GM19372 (cell line): ENCODE measurements at regions not wholly inside any gene's neighbourhood (a gene's known extent, or its start where the extent isn't known, plus 50 kb on each side); places are given as distances from the start of the nearest gene placed in this dataset.
"Not testable (repeated sequence)": the region's sequence is repeated elsewhere in the genome, so short reads cannot be mapped to it uniquely, and the experiment has no call there.

Source experiments
- ATAC-seq: cut with Tn5 transposase; IDR thresholded peaks from one replicate; pipeline ENCODE4 v1.9.1; 2021; ENCODE audit warnings: mild to moderate bottlenecking, low read depth, moderate library complexity; ENCODE audit not compliant: unreplicated experiment

DNA sequence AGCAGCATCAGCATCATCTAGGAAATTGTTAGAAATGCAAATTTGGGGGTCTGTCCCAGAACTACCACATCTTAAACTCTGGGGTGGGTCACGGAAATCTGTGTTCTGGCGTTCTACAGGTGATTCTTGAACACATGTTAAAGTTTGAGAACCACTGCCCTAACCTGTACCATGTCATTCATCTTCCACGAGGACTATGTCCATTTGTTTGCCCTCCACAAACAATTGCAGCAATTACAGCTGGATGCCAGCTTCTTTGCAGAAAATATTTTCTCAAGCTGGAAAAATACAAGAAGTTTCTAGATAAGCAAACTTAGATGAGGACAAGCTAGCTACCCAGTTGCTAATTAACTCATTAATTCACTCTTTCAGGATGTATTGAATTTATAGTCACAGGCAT is 54.1 kb downstream of the MAFB start:
- ATAC-seq, result no peak

DNA sequence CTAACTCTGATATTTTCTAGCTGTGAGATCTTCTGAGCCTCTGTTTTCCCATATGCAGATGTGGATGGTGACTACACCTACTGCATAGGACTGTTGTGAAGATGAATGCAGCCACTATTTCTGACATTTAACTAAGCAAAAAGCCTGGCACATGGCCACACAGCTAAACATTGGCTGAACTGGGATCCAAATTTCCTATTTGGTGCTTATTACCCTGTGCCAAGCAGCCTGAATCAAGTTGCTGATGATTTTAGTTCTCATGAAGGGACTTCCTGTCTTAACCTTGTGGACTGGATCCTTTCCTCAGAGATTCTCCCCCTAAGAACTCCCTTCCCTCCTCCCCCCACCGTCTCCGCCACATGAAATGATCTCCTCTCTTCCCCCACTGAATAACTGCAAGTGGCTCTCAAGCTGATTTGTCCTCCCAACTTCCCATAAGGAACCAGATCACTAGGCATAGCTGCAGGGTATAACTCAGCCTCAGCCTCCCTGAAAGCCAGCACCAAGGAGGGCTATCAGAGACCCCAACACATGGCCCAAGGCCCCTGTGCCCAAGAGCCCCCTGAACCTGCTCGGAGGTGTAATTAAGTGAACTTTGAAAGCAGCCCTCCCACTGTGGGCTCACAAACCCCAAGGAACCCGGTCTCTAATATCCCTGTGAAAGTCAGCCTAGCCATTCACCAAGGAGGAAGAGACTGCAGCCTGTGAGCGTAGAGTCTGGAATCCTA is 55.7 kb downstream of the MAFB start:
- no peak for ATAC-seq

GRCh38 chr20:40632346-40632976 is 56.6 kb downstream of the MAFB start:
- ATAC-seq, result no peak

- no peak for ATAC-seq
These were observed 57.9 kb downstream of the MAFB start for GRCh38 chr20:40631119-40631631.

DNA sequence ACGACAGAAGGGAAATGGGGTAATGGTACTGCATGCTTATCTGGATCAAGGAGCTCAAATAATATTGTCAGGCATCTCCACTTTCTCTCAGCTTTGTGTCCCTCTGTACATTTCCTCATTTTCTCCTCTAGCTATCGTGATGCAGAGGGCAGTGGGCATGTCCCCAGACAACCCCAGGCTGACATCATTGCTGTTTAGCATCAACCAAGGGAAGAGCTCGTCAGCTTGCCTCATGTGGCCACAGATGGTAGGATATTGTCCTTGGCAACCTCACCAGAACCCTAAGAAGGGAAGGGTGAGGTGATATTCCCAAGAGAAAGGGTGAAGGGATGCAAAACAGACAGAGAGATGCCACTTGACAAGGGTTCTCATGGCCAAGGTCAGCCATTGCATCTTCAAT is 58.3 kb downstream of the MAFB start:
- ATAC-seq, result no peak

- no peak for ATAC-seq
These were observed 58.9 kb downstream of the MAFB start for GRCh38 chr20:40630099-40630498.

DNA sequence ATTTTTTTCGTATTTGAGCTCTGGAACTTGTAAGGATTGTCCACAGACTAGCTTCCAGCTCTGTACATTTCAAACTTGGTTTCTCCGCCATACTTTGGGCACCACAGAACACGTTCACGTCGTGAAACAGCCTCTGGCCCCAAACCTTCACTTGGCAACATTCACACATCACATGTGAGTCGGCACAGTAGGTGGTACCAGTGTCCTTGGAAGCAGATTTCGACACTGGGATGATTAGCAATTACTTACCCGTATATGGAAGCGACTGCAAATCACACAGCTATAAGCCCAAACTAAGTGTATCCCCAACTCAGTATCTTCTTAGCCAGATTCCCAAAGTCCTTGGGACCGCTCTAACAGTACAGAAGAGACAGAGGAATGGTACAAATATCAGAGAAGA is 60.2 kb downstream of the MAFB start:
- ATAC-seq, result no peak

- not testable (repeated sequence) for ATAC-seq
These were observed 70.0 kb downstream of the MAFB start for GRCh38 chr20:40619053-40619452.

GRCh38 chr20:40617594-40617993 is 71.4 kb downstream of the MAFB start:
- ATAC-seq, result no peak

- ATAC-seq, result no peak
These were observed 76.2 kb downstream of the MAFB start for GRCh38 chr20:40612837-40613236.

GRCh38 chr20:40612247-40612646 is 76.8 kb downstream of the MAFB start:
- ATAC-seq, result no peak

DNA sequence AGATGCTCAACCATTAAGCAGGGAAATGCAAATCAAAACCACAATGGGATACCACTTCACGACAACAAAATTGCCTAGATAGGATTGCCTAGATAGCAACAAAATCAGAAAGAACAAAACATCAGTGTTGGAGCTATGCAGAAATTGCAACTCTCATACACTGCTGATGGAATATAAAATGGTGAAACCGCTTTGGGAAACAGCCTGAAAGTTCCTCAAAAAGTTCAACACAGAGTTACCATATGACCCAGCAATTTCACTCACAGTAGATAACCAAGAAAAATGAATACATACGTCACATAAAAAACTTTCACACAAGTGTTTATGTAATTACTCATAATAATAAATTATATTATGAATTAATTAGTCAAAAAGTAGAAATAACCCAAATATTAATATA is 78.3 kb downstream of the MAFB start:
- no peak for ATAC-seq

DNA sequence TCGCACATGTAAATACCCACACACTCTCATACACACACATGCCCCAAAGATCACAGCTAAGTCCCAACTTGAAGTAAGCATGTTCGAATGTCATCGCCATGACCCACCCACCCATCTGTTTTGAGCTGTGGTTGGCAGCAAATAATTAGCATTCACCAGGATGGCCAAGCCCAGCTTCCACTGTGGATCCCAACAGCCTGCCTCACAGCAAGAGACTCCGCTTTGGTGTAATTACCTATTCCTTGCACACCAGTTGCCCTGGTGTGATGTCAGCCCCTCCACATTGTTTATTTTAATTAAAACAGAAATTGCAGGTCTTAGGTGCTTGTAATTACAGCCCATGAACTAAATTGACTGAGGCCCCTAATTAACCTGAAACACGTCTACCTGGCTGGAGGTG is 81.1 kb downstream of the MAFB start:
- ATAC-seq, result no peak

- no peak for ATAC-seq
These were observed 82.4 kb downstream of the MAFB start for GRCh38 chr20:40606660-40607059.

- no peak for ATAC-seq
These were observed 82.8 kb downstream of the MAFB start for GRCh38 chr20:40606237-40606636.

- ATAC-seq, result no peak
These were observed 84.6 kb downstream of the MAFB start for GRCh38 chr20:40604416-40604815.

- no peak for ATAC-seq
These were observed 85.9 kb downstream of the MAFB start for GRCh38 chr20:40603057-40603651.

- ATAC-seq, result no peak
These were observed 86.7 kb downstream of the MAFB start for GRCh38 chr20:40602381-40602780.

DNA sequence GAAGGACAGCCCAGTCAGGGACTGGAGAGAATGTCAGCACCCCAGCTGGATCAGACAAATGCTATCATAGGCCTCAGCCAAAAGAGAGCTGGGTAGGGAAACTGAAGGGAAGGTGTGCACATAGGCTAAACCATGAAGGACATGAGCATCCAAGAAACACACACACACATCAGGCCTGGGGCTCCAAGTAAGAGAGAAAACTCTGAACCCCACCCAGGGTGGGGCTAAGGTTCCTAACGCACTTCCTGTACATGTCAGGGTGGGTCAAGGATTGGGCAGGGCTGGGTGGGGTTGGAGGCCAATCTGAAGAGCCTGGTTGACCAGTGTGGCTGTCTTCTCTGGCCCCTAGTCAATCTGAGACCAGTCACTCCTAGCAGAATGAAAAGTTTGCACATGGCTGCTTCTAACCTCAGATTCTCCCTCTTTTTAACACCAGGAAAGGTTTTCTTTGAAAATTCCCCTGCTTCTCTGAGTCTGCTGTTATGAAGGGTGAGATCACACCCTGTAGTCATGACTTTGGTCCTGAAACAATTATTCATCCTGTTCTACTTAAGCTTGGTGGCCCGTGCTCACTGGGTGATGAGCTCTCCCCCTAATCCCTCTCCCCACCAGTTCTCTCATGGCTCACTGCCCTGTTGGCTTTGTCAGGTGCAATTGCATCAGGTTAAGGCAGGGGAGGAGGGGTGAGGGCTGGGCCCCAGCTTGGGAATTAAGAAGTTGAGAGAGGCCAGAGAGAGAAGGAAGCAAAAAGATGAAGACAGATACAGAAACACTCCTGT is 88.4 kb downstream of the MAFB start:
- no peak for ATAC-seq

- ATAC-seq, result no peak
These were observed 89.0 kb downstream of the MAFB start for GRCh38 chr20:40599987-40600386.

DNA sequence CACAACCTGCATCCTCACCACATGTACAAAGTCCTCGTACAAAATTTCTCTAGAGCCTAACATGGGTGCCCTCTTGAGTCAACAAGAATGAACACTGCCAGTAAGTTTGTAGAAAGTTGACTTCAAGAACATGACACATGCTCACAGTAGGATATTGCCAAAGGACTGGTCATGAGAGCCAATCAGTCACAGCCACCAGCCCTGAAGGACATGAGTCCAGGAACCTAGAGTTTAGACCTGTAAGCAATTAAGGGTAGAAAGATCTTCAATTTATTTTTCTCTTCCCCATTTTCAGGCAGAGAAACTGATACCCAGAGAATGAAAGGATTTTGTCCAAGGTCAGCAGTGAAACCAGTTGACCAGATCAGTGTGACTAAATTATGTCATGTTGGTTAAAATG is 96.1 kb downstream of the MAFB start:
- ATAC-seq, result no peak
